ENCODE measurements at regions not wholly inside any gene's neighbourhood (a gene's known extent, or its start where the extent isn't known, plus 50 kb on each side); places are given as distances from the start of the nearest gene placed in this dataset.

DNA sequence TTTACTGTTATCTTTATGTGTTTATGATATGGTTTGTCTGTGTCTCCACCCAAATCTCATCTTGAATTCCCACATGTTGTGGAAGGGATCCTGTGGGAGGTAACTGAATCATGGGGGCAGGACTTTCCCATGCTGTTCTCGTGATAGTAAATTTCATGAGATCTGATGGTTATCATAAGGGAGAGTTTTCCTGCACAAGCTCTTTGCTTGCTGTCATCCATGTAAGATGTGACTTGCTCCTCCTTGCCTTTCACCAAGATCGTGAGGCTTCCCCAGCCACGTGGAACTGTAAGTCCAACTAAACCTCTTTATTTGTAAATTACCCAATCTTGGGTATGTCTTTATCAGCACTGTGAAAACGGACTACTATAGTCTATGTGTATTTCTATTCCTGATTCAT lies 539.0 kb downstream of the ARL4A start:
- TF ChIP-seq, protein P1, sequence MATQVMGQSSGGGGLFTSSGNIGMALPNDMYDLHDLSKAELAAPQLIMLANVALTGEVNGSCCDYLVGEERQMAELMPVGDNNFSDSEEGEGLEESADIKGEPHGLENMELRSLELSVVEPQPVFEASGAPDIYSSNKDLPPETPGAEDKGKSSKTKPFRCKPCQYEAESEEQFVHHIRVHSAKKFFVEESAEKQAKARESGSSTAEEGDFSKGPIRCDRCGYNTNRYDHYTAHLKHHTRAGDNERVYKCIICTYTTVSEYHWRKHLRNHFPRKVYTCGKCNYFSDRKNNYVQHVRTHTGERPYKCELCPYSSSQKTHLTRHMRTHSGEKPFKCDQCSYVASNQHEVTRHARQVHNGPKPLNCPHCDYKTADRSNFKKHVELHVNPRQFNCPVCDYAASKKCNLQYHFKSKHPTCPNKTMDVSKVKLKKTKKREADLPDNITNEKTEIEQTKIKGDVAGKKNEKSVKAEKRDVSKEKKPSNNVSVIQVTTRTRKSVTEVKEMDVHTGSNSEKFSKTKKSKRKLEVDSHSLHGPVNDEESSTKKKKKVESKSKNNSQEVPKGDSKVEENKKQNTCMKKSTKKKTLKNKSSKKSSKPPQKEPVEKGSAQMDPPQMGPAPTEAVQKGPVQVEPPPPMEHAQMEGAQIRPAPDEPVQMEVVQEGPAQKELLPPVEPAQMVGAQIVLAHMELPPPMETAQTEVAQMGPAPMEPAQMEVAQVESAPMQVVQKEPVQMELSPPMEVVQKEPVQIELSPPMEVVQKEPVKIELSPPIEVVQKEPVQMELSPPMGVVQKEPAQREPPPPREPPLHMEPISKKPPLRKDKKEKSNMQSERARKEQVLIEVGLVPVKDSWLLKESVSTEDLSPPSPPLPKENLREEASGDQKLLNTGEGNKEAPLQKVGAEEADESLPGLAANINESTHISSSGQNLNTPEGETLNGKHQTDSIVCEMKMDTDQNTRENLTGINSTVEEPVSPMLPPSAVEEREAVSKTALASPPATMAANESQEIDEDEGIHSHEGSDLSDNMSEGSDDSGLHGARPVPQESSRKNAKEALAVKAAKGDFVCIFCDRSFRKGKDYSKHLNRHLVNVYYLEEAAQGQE (IDR thresholded peaks at IDR 0.05; ENCODE audit: insufficient replicate concordance, low read depth): no peak
- TF ChIP-seq, protein P2, sequence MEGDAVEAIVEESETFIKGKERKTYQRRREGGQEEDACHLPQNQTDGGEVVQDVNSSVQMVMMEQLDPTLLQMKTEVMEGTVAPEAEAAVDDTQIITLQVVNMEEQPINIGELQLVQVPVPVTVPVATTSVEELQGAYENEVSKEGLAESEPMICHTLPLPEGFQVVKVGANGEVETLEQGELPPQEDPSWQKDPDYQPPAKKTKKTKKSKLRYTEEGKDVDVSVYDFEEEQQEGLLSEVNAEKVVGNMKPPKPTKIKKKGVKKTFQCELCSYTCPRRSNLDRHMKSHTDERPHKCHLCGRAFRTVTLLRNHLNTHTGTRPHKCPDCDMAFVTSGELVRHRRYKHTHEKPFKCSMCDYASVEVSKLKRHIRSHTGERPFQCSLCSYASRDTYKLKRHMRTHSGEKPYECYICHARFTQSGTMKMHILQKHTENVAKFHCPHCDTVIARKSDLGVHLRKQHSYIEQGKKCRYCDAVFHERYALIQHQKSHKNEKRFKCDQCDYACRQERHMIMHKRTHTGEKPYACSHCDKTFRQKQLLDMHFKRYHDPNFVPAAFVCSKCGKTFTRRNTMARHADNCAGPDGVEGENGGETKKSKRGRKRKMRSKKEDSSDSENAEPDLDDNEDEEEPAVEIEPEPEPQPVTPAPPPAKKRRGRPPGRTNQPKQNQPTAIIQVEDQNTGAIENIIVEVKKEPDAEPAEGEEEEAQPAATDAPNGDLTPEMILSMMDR (IDR thresholded peaks at IDR 0.05; ENCODE audit: insufficient read depth, low read length): no peak
- no peak for TF ChIP-seq POLR2AphosphoS5 (IDR thresholded peaks at IDR 0.05; ENCODE audit: low read depth)
